T-helper 17 cell (primary cell): ENCODE measurements at regions not wholly inside any gene's neighbourhood (a gene's known extent, or its start where the extent isn't known, plus 50 kb on each side); places are given as distances from the start of the nearest gene placed in this dataset.
"Not testable (repeated sequence)": the region's sequence is repeated elsewhere in the genome, so short reads cannot be mapped to it uniquely, and the experiment has no call there.

ENCODE experiments used
- ATAC-seq: fragments of 150-1000 bp; cut with Tn5 transposase; 2 replicates; pipeline ENCODE4 v1.10.0; 2021; ENCODE audit warnings: mild to moderate bottlenecking, moderate library complexity
- DNase-seq, 3 donors: peaks; one replicate each; pipeline versions ENCODE4 v3.0.0 to v3.0.0-alpha.2; 2020 to 2021
- H3K9me3 ChIP-seq: one replicate; pipeline ENCODE4 v1.7.0; 2013; ENCODE audit warnings: low read length, mild to moderate bottlenecking; ENCODE audit not compliant: control insufficient read depth, poor library complexity, severe bottlenecking
- H3K27ac Mint-ChIP-seq: one replicate; pipeline ENCODE4 v1.8.0; 2022; ENCODE audit warnings: mild to moderate bottlenecking, moderate library complexity, mixed read lengths
- H3K27me3 Mint-ChIP-seq: one replicate; pipeline ENCODE4 v1.8.0; 2022; ENCODE audit warnings: mixed read lengths
- H3K36me3 Mint-ChIP-seq: one replicate; pipeline ENCODE4 v1.8.0; 2022; ENCODE audit warnings: low read depth, mixed read lengths
- H3K4me1 Mint-ChIP-seq: one replicate; pipeline ENCODE4 v1.8.0; 2022; ENCODE audit warnings: mild to moderate bottlenecking, mixed read lengths
- H3K4me3 Mint-ChIP-seq: one replicate; pipeline ENCODE4 v1.8.0; 2022; ENCODE audit warnings: mild to moderate bottlenecking, moderate library complexity, mixed read lengths

- ATAC-seq (no peak), DNase-seq (no peak)
- no peaks in the 10 kb centered on the region for H3K27me3 Mint-ChIP-seq
- H3K27ac Mint-ChIP-seq = no peak overlapping the region
- no peaks in the 10 kb centered on the region for H3K4me1 Mint-ChIP-seq
- H3K4me3 Mint-ChIP-seq = no peak overlapping the region
- H3K9me3 ChIP-seq = peaks cover 2% of the 10 kb centered on the region
- H3K36me3 Mint-ChIP-seq = no peaks in the 10 kb centered on the region
These were observed 938.4 kb upstream of the ATXN7L3B start for GRCh38 chr12:73599268-73599667.

DNA sequence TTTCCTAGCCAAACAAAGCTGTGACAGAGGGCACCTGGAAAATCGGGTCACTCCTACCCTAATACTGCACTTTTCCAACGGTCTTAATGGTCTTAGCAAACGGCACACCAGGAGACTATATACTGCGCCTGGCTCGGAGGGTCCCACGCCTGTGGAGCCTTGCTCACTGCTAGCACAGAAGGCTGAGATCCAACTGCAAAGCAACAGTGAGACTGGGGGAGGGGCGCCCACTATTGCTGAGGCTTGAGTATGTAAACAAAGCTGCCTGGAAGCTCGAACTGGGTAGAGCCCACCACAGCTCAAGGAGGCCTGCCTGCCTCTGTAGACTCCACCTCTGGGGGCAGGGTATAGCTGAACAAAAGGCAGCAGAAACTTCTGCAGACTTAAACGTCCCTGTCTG is 931.7 kb upstream of the ATXN7L3B start:
- ATAC-seq, H3K4me1 Mint-ChIP-seq, H3K9me3 ChIP-seq, DNase-seq, H3K36me3 Mint-ChIP-seq, H3K4me3 Mint-ChIP-seq, H3K27me3 Mint-ChIP-seq, H3K27ac Mint-ChIP-seq: not testable (repeated sequence)

DNA sequence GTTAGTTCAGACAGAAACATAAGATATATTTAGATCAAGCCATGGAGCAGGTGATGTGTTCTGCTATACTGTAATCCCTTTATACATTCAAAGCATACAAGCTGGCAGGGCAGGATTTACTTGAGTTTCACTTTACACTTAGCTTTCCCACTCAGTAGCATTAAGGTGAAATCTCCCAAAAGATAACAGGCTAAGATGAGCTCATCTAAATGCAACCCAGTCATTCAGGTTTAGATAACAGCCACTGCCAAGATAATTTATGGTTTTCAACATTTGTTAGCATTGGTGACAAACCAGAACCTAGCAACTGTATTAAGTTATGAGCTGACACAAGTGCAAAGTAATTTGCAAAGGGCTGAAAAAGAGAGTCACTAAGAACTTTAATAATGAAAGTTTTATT is 925.1 kb upstream of the ATXN7L3B start:
- H3K4me1 Mint-ChIP-seq = no peaks in the 10 kb centered on the region
- no peak overlapping the region for H3K27ac Mint-ChIP-seq
- H3K9me3 ChIP-seq = no peaks in the 10 kb centered on the region
- H3K4me3 Mint-ChIP-seq = no peak overlapping the region
- H3K36me3 Mint-ChIP-seq = no peaks in the 10 kb centered on the region
- ATAC-seq = no peak
- no peaks in the 10 kb centered on the region for H3K27me3 Mint-ChIP-seq
- DNase-seq = no peak

DNA sequence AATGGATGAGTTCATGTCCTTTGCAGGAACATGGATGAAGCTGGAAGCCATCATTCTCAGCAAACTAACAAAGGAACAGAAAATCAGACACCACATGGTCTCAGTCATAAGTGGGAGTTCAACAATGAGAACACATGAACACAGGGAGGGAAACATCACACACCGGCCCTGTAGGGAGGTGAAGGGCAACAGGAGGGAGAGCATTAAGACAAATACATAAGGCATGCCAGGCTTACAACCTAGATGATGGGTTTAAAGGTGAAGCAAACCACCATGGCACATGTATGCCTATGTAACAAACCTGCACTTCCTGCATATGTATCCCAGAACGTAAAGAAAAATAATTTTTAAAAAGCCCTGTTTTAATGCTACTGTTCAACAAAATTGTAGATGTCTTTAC is 914.2 kb upstream of the ATXN7L3B start:
- H3K9me3 ChIP-seq = no peaks in the 10 kb centered on the region
- H3K27ac Mint-ChIP-seq = no peak overlapping the region
- no peak for DNase-seq
- H3K4me3 Mint-ChIP-seq = no peak overlapping the region
- no peaks in the 10 kb centered on the region for H3K27me3 Mint-ChIP-seq
- no peak for ATAC-seq
- no peaks in the 10 kb centered on the region for H3K4me1 Mint-ChIP-seq
- H3K36me3 Mint-ChIP-seq = no peaks in the 10 kb centered on the region

GRCh38 chr12:73625226-73625625 is 912.4 kb upstream of the ATXN7L3B start:
- Mint-ChIP-seq H3K27ac (no peak overlapping the region), H3K27me3 (no peaks in the 10 kb centered on the region), H3K4me1 (no peaks in the 10 kb centered on the region), H3K36me3 (no peaks in the 10 kb centered on the region), H3K4me3 (no peak overlapping the region)
- DNase-seq (no peak), ATAC-seq (no peak)
- no peaks in the 10 kb centered on the region for H3K9me3 ChIP-seq

GRCh38 chr12:73629171-73629570 is 908.5 kb upstream of the ATXN7L3B start:
- H3K27ac Mint-ChIP-seq = no peak overlapping the region
- H3K27me3 Mint-ChIP-seq = no peaks in the 10 kb centered on the region
- H3K4me1 Mint-ChIP-seq = no peaks in the 10 kb centered on the region
- no peak overlapping the region for H3K4me3 Mint-ChIP-seq
- no peaks in the 10 kb centered on the region for H3K9me3 ChIP-seq
- no peaks in the 10 kb centered on the region for H3K36me3 Mint-ChIP-seq
- no peak for DNase-seq
- ATAC-seq = no peak

- Mint-ChIP-seq H3K4me1 (no peaks in the 10 kb centered on the region), H3K27ac (no peak overlapping the region), H3K27me3 (no peaks in the 10 kb centered on the region), H3K4me3 (no peak overlapping the region), H3K36me3 (no peaks in the 10 kb centered on the region)
- H3K9me3 ChIP-seq = no peaks in the 10 kb centered on the region
- ATAC-seq = no peak
- no peak for DNase-seq
These were observed 907.5 kb upstream of the ATXN7L3B start for GRCh38 chr12:73629893-73630831.

- H3K9me3 ChIP-seq = no peaks in the 10 kb centered on the region
- Mint-ChIP-seq H3K27me3 (no peaks in the 10 kb centered on the region), H3K27ac (no peak overlapping the region), H3K36me3 (no peaks in the 10 kb centered on the region), H3K4me1 (no peaks in the 10 kb centered on the region), H3K4me3 (no peak overlapping the region)
- ATAC-seq = no peak
- DNase-seq = no peak
These were observed 905.4 kb upstream of the ATXN7L3B start for GRCh38 chr12:73632191-73632590.

DNA sequence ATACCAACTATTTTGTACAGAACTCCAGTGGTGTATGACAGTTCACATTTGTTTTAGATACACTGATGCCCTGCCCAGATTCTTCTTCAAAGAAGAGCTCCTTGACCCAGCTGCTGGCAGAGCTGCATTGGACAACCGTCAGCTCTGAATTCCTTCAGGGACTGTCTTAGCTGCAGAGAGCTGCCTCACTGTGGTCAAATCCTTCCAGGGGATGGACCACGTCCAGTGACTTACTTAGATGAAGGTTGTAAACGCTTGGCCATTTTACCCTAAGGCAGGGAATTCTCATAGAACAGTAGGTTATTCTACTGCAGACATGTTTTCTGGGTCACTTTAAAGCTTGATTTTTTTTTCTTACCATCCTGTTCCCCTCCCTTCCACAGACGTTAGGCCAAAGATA is 905.0 kb upstream of the ATXN7L3B start:
- no peak overlapping the region for H3K27ac Mint-ChIP-seq
- DNase-seq = no peak
- ATAC-seq = no peak

GRCh38 chr12:73639397-73639796 is 898.2 kb upstream of the ATXN7L3B start:
- H3K27me3 Mint-ChIP-seq, H3K36me3 Mint-ChIP-seq: not testable (repeated sequence)

More for the DNA sequence above, 905.0 kb upstream of the ATXN7L3B start:
- H3K9me3 ChIP-seq = no peaks in the 10 kb centered on the region
- no peaks in the 10 kb centered on the region for H3K27me3 Mint-ChIP-seq
- no peaks in the 10 kb centered on the region for H3K36me3 Mint-ChIP-seq
- H3K4me1 Mint-ChIP-seq = no peaks in the 10 kb centered on the region
- H3K4me3 Mint-ChIP-seq = no peak overlapping the region

GRCh38 chr12:73656375-73656774 is 881.3 kb upstream of the ATXN7L3B start:
- DNase-seq (no peak), ATAC-seq (no peak)
- H3K27me3 Mint-ChIP-seq = no peaks in the 10 kb centered on the region
- H3K9me3 ChIP-seq = no peaks in the 10 kb centered on the region
- no peaks in the 10 kb centered on the region for H3K36me3 Mint-ChIP-seq
- no peak overlapping the region for H3K4me3 Mint-ChIP-seq
- no peak overlapping the region for H3K27ac Mint-ChIP-seq
- H3K4me1 Mint-ChIP-seq = no peaks in the 10 kb centered on the region

More at GRCh38 chr12:73639397-73639796, 898.2 kb upstream of the ATXN7L3B start:
- H3K9me3 ChIP-seq, DNase-seq, H3K4me3 Mint-ChIP-seq, ATAC-seq, H3K27ac Mint-ChIP-seq, H3K4me1 Mint-ChIP-seq: not testable (repeated sequence)

- no peaks in the 10 kb centered on the region for H3K27me3 Mint-ChIP-seq
- H3K4me1 Mint-ChIP-seq = no peaks in the 10 kb centered on the region
- no peak overlapping the region for H3K4me3 Mint-ChIP-seq
- DNase-seq (no peak), ATAC-seq (no peak)
- H3K9me3 ChIP-seq = no peaks in the 10 kb centered on the region
- H3K27ac Mint-ChIP-seq = no peak overlapping the region
- no peaks in the 10 kb centered on the region for H3K36me3 Mint-ChIP-seq
These were observed 877.8 kb upstream of the ATXN7L3B start for GRCh38 chr12:73659802-73660201.

DNA sequence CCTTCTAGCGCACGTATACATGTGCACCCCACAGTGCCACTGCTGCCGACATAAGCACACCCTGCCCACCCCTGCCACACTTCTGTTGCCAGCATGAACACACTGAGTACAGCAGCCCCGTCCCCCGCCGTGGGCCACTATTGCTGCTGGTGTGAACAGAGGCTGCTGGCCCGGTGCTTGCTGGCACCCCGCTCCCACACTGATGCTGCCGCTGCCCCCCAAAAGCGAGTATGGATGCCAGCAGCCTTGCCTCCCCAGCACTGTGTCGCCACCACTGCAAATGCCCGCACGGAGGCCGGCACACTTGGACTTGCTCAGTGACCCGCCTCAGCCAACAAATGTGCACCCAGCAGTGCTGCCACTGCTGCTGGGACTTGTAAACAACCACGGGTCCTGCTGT is 872.4 kb upstream of the ATXN7L3B start:
- no peak for DNase-seq
- Mint-ChIP-seq H3K4me3 (no peak overlapping the region), H3K27ac (no peak overlapping the region), H3K27me3 (no peaks in the 10 kb centered on the region), H3K36me3 (no peaks in the 10 kb centered on the region), H3K4me1 (no peaks in the 10 kb centered on the region)
- ATAC-seq = no peak
- H3K9me3 ChIP-seq = no peaks in the 10 kb centered on the region

DNA sequence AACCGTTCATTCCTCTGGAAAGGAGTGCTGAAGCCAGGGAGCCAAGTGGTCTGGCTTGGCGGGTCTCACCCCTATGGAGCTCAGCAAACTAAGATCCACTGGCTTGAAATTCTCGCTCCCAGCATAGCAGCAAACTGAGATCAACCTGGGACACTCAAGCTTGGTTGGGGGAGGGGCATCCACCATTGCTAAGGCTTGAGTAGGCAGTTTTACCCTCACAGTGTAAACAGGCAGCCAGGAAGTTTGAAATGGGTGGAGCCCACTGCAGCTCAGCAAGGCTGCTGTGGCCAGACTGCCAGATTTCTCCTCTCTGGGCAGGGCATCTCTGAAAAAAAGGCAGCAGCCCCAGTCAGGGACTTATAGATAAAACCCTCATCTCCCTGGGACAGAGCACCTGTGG is 866.1 kb upstream of the ATXN7L3B start:
- not testable (repeated sequence) for H3K27ac Mint-ChIP-seq, H3K4me1 Mint-ChIP-seq, DNase-seq, H3K36me3 Mint-ChIP-seq, H3K4me3 Mint-ChIP-seq, H3K9me3 ChIP-seq, ATAC-seq, H3K27me3 Mint-ChIP-seq
